Activated naive CD4-positive, alpha-beta T cell treated with anti-CD3 and anti-CD28 coated beads, Interleukin-2, amount 50 U/mL, for 24 hours (primary cell): ENCODE measurements at regions not wholly inside any gene's neighbourhood (a gene's known extent, or its start where the extent isn't known, plus 50 kb on each side); places are given as distances from the start of the nearest gene placed in this dataset.
"Not testable (repeated sequence)": the region's sequence is repeated elsewhere in the genome, so short reads cannot be mapped to it uniquely, and the experiment has no call there.

ENCODE experiments used
- H3K27ac Mint-ChIP-seq: one replicate; pipeline ENCODE4 v1.8.0; 2021; ENCODE audit warnings: mild to moderate bottlenecking, mixed read lengths
- H3K27me3 Mint-ChIP-seq: one replicate; pipeline ENCODE4 v1.8.0; 2021; ENCODE audit warnings: mixed read lengths
- H3K36me3 Mint-ChIP-seq: one replicate; pipeline ENCODE4 v1.8.0; 2021; ENCODE audit warnings: mixed read lengths
- H3K4me1 Mint-ChIP-seq: one replicate; pipeline ENCODE4 v1.8.0; 2021; ENCODE audit warnings: mixed read lengths
- H3K4me3 Mint-ChIP-seq: one replicate; pipeline ENCODE4 v1.8.0; 2021; ENCODE audit warnings: mild to moderate bottlenecking, mixed read lengths
- H3K9me3 Mint-ChIP-seq: one replicate; pipeline ENCODE4 v1.8.0; 2021; ENCODE audit warnings: mixed read lengths

GRCh38 chr5:1594357-1595106, 70.8 kb upstream of the LPCAT1 start:
- no peaks in the 10 kb centered on the region for H3K27me3 Mint-ChIP-seq
- peak overlapping the region; percentile 83 for H3K4me3 Mint-ChIP-seq

GRCh38 chr5:1593903-1594356, 70.2 kb upstream of the LPCAT1 start:
- Mint-ChIP-seq H3K27ac (no peak overlapping the region), H3K27me3 (no peaks in the 10 kb centered on the region), H3K36me3 (peaks cover 4% of the 10 kb centered on the region), H3K4me1 (peaks cover 12% of the 10 kb centered on the region), H3K4me3 (peak overlapping the region; percentile 83), H3K9me3 (no peaks in the 10 kb centered on the region)

More at GRCh38 chr5:1594357-1595106, 70.8 kb upstream of the LPCAT1 start:
- Mint-ChIP-seq H3K9me3 (no peaks in the 10 kb centered on the region), H3K27ac (no peak overlapping the region), H3K36me3 (peaks cover 8% of the 10 kb centered on the region), H3K4me1 (peaks cover 18% of the 10 kb centered on the region)

GRCh38 chr5:1588071-1588694, 64.4 kb upstream of the LPCAT1 start:
- H3K27ac Mint-ChIP-seq, H3K4me1 Mint-ChIP-seq, H3K27me3 Mint-ChIP-seq, H3K4me3 Mint-ChIP-seq, H3K9me3 Mint-ChIP-seq: not testable (repeated sequence)
- peaks cover 16% of the 10 kb centered on the region for H3K36me3 Mint-ChIP-seq

- not testable (repeated sequence) for H3K9me3 Mint-ChIP-seq, H3K4me1 Mint-ChIP-seq, H3K27me3 Mint-ChIP-seq, H3K27ac Mint-ChIP-seq, H3K4me3 Mint-ChIP-seq
- H3K36me3 Mint-ChIP-seq: peaks cover 24% of the 10 kb centered on the region
Observed at GRCh38 chr5:1583081-1583875, 59.5 kb upstream of the LPCAT1 start.

DNA sequence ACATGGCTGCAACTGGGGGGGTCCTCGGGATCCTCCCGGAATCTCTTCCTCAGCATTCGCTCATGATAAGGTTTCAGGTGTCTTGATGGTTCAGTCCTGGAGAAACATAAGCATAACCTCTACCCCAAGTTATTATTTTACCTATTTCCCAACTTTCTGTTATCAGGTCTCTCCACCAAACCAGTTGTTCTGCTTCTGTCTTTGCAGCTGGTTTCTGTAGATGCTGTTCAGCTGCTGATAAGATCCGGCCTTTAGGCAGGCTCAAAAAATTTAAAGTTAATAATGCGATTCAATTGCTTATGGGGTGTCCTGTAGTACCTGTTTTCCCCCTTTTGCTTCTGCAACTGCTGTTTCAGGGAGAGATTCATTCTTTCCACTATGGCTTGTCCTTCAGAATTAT, 55.6 kb upstream of the LPCAT1 start:
- not testable (repeated sequence) for H3K27me3 Mint-ChIP-seq, H3K4me3 Mint-ChIP-seq, H3K4me1 Mint-ChIP-seq, H3K9me3 Mint-ChIP-seq, H3K27ac Mint-ChIP-seq
- H3K36me3 Mint-ChIP-seq: peaks cover 14% of the 10 kb centered on the region

GRCh38 chr5:1576851-1577250, 53.1 kb upstream of the LPCAT1 start:
- not testable (repeated sequence) for H3K27me3 Mint-ChIP-seq, H3K4me3 Mint-ChIP-seq, H3K27ac Mint-ChIP-seq, H3K9me3 Mint-ChIP-seq, H3K4me1 Mint-ChIP-seq
- peaks cover 14% of the 10 kb centered on the region for H3K36me3 Mint-ChIP-seq

DNA sequence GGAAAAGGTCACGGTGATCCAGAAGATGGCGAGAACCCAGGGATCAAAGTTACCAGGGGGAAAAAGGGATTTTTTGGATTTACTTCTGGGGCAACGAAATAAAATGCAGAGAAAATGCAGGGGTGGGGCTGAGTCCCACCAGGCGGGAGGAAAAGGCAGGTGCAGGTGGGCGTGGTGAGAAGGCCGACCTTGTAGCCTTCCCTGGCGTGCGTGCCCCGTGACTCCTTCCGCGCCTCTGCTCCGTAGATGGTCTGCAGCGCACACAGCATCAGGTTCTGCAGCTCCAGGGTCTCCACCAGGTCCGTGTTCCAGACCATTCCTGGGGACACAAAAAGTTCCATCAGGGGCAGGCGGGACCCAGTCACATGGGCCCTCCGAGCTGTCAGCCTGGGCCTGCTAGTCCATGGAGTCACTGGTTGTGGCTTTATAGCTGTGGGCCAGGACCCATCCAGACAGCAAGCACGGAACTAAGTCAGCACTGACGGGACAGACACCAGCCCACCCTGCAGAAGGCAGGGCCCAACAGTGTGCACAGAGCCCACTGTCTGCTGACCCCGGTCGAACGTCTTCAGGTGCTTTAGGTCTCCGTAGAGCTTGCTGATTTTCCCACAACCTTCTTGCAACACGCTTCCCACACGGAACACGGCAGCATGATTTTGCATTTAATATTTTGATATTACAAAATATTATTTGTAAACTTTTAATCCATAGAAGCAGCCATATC, 52.4 kb upstream of the LPCAT1 start:
- H3K36me3 Mint-ChIP-seq: peaks cover 14% of the 10 kb centered on the region
- not testable (repeated sequence) for H3K4me1 Mint-ChIP-seq, H3K4me3 Mint-ChIP-seq, H3K9me3 Mint-ChIP-seq, H3K27me3 Mint-ChIP-seq, H3K27ac Mint-ChIP-seq

DNA sequence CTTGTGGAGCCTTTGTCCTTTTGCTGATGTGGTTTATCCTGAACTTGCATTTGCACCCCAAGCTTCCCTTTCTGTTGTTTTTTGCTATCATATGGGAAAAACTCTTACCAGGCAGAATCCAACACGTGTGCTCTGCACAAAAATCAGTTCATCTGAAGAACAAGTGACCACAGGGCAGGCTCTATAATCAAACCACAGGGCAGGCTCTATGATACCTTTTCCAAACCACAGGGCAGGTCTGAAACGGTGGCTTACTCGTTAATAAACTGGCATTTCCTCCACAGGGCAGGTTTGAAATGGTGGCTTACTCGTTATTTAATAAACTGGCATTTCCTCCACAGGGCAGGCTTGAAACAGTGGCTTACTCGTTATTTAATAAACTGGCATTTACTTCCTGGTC, 51.7 kb upstream of the LPCAT1 start:
- H3K36me3 Mint-ChIP-seq: peaks cover 14% of the 10 kb centered on the region
- not testable (repeated sequence) for H3K27ac Mint-ChIP-seq, H3K27me3 Mint-ChIP-seq, H3K4me1 Mint-ChIP-seq, H3K4me3 Mint-ChIP-seq, H3K9me3 Mint-ChIP-seq

- not testable (repeated sequence) for H3K27me3 Mint-ChIP-seq, H3K9me3 Mint-ChIP-seq
- H3K36me3 Mint-ChIP-seq: peaks cover 11% of the 10 kb centered on the region
Observed at GRCh38 chr5:1574023-1574318, 50.2 kb upstream of the LPCAT1 start.

DNA sequence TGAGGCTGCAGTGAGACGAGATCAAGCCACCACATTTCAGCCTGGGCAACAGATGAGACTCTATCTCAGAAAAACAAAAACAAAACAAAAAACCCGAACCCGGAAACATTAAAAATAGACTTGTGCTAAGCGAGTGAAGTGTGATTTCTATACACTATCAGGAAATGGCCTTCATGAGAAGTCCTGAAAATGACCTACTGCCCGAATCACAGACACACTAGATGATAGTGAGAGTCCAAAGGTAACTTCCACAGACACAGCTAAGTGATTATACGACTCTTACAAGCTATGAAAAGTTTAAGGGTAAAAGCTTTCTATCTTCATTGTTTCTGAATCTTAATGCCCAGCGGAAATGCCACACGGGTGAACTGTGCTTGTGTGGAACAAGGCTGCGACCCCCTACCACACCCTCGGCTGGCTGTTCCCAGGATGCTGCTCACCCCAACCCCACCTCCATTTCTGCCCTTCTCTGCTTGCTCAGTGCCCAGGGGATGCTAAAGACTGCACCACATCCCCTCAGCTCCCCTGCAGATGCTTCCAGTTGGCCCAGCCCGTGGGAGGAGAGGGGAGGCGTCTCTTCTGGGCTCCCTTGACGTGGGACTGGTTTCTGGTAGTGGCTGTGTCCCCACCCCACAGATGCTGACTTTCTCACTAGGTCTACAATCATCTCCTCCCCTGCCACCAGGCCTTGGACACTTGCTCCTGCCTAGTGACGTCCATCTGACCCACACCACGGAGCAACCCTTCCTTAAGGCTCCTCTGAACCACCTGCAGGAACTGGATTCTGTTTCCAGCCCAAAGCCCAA, 49.7 kb upstream of the LPCAT1 start:
- not testable (repeated sequence) for H3K9me3 Mint-ChIP-seq, H3K27me3 Mint-ChIP-seq, H3K4me1 Mint-ChIP-seq, H3K4me3 Mint-ChIP-seq, H3K36me3 Mint-ChIP-seq, H3K27ac Mint-ChIP-seq

More at GRCh38 chr5:1574023-1574318, 50.2 kb upstream of the LPCAT1 start:
- H3K4me3 Mint-ChIP-seq, H3K4me1 Mint-ChIP-seq, H3K27ac Mint-ChIP-seq: not testable (repeated sequence)
